ENCODE measurements at regions not wholly inside any gene's neighbourhood (a gene's known extent, or its start where the extent isn't known, plus 50 kb on each side); places are given as distances from the start of the nearest gene placed in this dataset.
"Not testable (repeated sequence)": the region's sequence is repeated elsewhere in the genome, so short reads cannot be mapped to it uniquely, and the experiment has no call there.

- TF ChIP-seq, protein P1, sequence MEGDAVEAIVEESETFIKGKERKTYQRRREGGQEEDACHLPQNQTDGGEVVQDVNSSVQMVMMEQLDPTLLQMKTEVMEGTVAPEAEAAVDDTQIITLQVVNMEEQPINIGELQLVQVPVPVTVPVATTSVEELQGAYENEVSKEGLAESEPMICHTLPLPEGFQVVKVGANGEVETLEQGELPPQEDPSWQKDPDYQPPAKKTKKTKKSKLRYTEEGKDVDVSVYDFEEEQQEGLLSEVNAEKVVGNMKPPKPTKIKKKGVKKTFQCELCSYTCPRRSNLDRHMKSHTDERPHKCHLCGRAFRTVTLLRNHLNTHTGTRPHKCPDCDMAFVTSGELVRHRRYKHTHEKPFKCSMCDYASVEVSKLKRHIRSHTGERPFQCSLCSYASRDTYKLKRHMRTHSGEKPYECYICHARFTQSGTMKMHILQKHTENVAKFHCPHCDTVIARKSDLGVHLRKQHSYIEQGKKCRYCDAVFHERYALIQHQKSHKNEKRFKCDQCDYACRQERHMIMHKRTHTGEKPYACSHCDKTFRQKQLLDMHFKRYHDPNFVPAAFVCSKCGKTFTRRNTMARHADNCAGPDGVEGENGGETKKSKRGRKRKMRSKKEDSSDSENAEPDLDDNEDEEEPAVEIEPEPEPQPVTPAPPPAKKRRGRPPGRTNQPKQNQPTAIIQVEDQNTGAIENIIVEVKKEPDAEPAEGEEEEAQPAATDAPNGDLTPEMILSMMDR (IDR thresholded peaks at IDR 0.05; ENCODE audit: insufficient read depth, low read length, severe bottlenecking), result no peak
- no peaks in the 10 kb centered on the region for H3K36me3 ChIP-seq (ENCODE audit: control insufficient read depth, insufficient read depth, low read length)
- FAIRE-seq, result no peak
- no peaks in the 10 kb centered on the region for H3K27me3 ChIP-seq (ENCODE audit: control insufficient read depth, insufficient read depth, low read length)
- no peak for DNase-seq (ENCODE audit: low read depth)
- H3K4me3 ChIP-seq (ENCODE audit: low read depth, low read length), result no peak overlapping the region
These were observed 312.2 kb upstream of the B3GAT1 start for GRCh38 chr11:134724106-134724778.

- not testable (repeated sequence) for DNase-seq (ENCODE audit: low read depth); FAIRE-seq; H3K27me3 ChIP-seq (ENCODE audit: control insufficient read depth, insufficient read depth, low read length)
These were observed 308.6 kb upstream of the B3GAT1 start for GRCh38 chr11:134720691-134721070.

GRCh38 chr11:134719940-134720690 lies 308.1 kb upstream of the B3GAT1 start:
- H3K4me3 ChIP-seq (ENCODE audit: low read depth, low read length); H3K36me3 ChIP-seq (ENCODE audit: control insufficient read depth, insufficient read depth, low read length); DNase-seq (ENCODE audit: low read depth); H3K27me3 ChIP-seq (ENCODE audit: control insufficient read depth, insufficient read depth, low read length); FAIRE-seq: not testable (repeated sequence)

More at GRCh38 chr11:134720691-134721070, 308.6 kb upstream of the B3GAT1 start:
- not testable (repeated sequence) for H3K4me3 ChIP-seq (ENCODE audit: low read depth, low read length); H3K36me3 ChIP-seq (ENCODE audit: control insufficient read depth, insufficient read depth, low read length)

- H3K36me3 ChIP-seq (ENCODE audit: control insufficient read depth, insufficient read depth, low read length), result no peaks in the 10 kb centered on the region
- no peaks in the 10 kb centered on the region for H3K27me3 ChIP-seq (ENCODE audit: control insufficient read depth, insufficient read depth, low read length)
- TF ChIP-seq, protein P1 (IDR thresholded peaks at IDR 0.05; ENCODE audit: insufficient read depth, low read length, severe bottlenecking), result no peak
- H3K4me3 ChIP-seq (ENCODE audit: low read depth, low read length), result no peak overlapping the region
- no peak for DNase-seq (ENCODE audit: low read depth)
- FAIRE-seq, result no peak
These were observed 307.4 kb upstream of the B3GAT1 start for GRCh38 chr11:134719397-134719796.

- Histone ChIP-seq H3K27me3 (ENCODE audit: control insufficient read depth, insufficient read depth, low read length) (no peaks in the 10 kb centered on the region), H3K36me3 (ENCODE audit: control insufficient read depth, insufficient read depth, low read length) (no peaks in the 10 kb centered on the region), H3K4me3 (ENCODE audit: low read depth, low read length) (no peak overlapping the region)
- TF ChIP-seq, protein P1 (IDR thresholded peaks at IDR 0.05; ENCODE audit: insufficient read depth, low read length, severe bottlenecking), result no peak
- FAIRE-seq (no peak), DNase-seq (ENCODE audit: low read depth) (no peak)
These were observed 304.5 kb upstream of the B3GAT1 start for GRCh38 chr11:134716582-134716981.

- DNase-seq (ENCODE audit: low read depth) (no peak), FAIRE-seq (no peak)
- Histone ChIP-seq H3K27me3 (ENCODE audit: control insufficient read depth, insufficient read depth, low read length) (no peaks in the 10 kb centered on the region), H3K4me3 (ENCODE audit: low read depth, low read length) (no peak overlapping the region), H3K36me3 (ENCODE audit: control insufficient read depth, insufficient read depth, low read length) (no peaks in the 10 kb centered on the region)
- TF ChIP-seq, protein P1 (IDR thresholded peaks at IDR 0.05; ENCODE audit: insufficient read depth, low read length, severe bottlenecking), result no peak
These were observed 302.1 kb upstream of the B3GAT1 start for GRCh38 chr11:134714021-134714656.

Measured in bronchial epithelial cell (primary cell).